ENCODE measurements at regions not wholly inside any gene's neighbourhood (a gene's known extent, or its start where the extent isn't known, plus 50 kb on each side); places are given as distances from the start of the nearest gene placed in this dataset.

DNA sequence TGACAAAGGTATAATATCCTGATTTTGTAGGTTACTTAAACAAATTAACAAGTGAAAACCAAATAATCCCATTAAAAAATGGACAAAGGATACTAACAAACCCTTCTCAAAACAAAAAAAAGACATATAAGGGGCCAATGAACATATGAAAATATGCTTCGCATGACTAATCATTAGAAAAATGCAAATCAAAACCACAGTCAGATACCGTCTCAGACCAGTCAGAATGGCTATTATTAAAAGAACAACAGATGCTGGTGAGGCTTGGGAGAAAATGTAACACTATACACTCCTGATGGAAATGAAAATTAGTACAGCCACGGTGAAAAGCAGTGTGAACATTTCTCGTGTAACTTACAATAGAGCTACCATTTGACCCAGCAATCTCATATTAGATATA is 1542.2 kb upstream of the CDH9 start:
- H4K20me1 ChIP-seq (ENCODE audit: insufficient read depth), result no peaks in the 10 kb centered on the region
- H3K4me1 ChIP-seq (ENCODE audit: low read depth, poor library complexity, severe bottlenecking), result no peaks in the 10 kb centered on the region
- TF ChIP-seq, protein P1, sequence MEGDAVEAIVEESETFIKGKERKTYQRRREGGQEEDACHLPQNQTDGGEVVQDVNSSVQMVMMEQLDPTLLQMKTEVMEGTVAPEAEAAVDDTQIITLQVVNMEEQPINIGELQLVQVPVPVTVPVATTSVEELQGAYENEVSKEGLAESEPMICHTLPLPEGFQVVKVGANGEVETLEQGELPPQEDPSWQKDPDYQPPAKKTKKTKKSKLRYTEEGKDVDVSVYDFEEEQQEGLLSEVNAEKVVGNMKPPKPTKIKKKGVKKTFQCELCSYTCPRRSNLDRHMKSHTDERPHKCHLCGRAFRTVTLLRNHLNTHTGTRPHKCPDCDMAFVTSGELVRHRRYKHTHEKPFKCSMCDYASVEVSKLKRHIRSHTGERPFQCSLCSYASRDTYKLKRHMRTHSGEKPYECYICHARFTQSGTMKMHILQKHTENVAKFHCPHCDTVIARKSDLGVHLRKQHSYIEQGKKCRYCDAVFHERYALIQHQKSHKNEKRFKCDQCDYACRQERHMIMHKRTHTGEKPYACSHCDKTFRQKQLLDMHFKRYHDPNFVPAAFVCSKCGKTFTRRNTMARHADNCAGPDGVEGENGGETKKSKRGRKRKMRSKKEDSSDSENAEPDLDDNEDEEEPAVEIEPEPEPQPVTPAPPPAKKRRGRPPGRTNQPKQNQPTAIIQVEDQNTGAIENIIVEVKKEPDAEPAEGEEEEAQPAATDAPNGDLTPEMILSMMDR (conservative IDR thresholded peaks at IDR 0.05; ENCODE audit: low read depth, low read length), result no peak
- no peaks in the 10 kb centered on the region for H3K79me2 ChIP-seq (ENCODE audit: insufficient read depth, low read depth)
- no peak overlapping the region for H3K27ac ChIP-seq
- no peak overlapping the region for H3K4me2 ChIP-seq
- H2AFZ ChIP-seq (ENCODE audit: low read depth), result no peak overlapping the region
- no peaks in the 10 kb centered on the region for H3K27me3 ChIP-seq (ENCODE audit: insufficient read depth, low read depth)
- no peaks in the 10 kb centered on the region for H3K36me3 ChIP-seq (ENCODE audit: insufficient read depth)
- no peak overlapping the region for H3K9ac ChIP-seq
- H3K4me3 ChIP-seq (IDR thresholded peaks at IDR 0.05; ENCODE audit: insufficient read depth, low read depth, low read length), result no peak overlapping the region

DNA sequence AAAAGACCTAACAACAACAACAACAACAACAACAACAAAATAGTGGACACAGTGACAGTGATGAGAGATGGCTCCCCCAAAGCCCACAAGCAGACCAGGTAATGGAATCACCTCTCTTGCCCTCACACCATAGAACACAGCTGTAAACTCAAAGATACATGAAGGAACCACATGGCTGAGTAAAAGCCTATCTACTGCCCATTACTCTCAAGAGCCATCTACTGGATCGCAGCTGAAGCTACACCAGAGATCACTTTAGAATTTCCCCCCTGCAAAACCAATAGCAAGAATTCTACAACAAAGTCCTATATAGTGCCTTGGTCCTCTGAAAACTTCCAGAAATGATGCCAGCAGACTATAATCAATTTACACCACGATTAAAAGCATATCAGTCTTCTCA is 1537.6 kb upstream of the CDH9 start:
- H3K4me1 ChIP-seq (ENCODE audit: low read depth, poor library complexity, severe bottlenecking), result no peaks in the 10 kb centered on the region
- H3K27me3 ChIP-seq (ENCODE audit: insufficient read depth, low read depth), result no peaks in the 10 kb centered on the region
- H3K27ac ChIP-seq, result no peak overlapping the region
- TF ChIP-seq, protein P1 (conservative IDR thresholded peaks at IDR 0.05; ENCODE audit: low read depth, low read length), result no peak; the same call in none of the 2 replicates
- H4K20me1 ChIP-seq (ENCODE audit: insufficient read depth), result no peaks in the 10 kb centered on the region
- no peak overlapping the region for H3K9ac ChIP-seq
- no peak overlapping the region for H2AFZ ChIP-seq (ENCODE audit: low read depth)
- H3K36me3 ChIP-seq (ENCODE audit: insufficient read depth), result no peaks in the 10 kb centered on the region
- H3K4me2 ChIP-seq, result no peak overlapping the region
- no peaks in the 10 kb centered on the region for H3K79me2 ChIP-seq (ENCODE audit: insufficient read depth, low read depth)
- H3K4me3 ChIP-seq (IDR thresholded peaks at IDR 0.05; ENCODE audit: insufficient read depth, low read depth, low read length), result no peak overlapping the region

DNA sequence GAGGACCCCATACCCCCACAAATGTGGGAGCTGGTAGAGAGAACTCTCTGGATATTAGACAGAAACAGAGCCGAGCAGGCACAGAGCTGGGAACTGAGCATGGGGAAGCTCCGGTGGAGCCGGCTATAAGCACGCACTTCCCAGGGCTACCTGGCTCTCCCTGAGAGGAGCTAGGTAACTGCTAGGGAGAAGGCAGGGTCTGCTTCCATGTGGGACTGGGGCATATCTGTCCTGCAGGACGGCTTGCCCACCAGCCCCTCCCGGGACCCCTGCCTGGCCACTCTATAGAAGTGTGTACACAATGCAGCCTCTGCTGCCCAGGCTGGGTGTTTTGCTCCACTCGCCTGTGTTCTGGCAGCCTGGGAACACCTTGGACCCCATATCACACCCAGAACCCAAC is 1537.0 kb upstream of the CDH9 start:
- Histone ChIP-seq H3K4me3 (IDR thresholded peaks at IDR 0.05; ENCODE audit: insufficient read depth, low read depth, low read length) (no peak overlapping the region), H3K79me2 (ENCODE audit: insufficient read depth, low read depth) (no peaks in the 10 kb centered on the region), H3K36me3 (ENCODE audit: insufficient read depth) (no peaks in the 10 kb centered on the region), H3K27me3 (ENCODE audit: insufficient read depth, low read depth) (no peaks in the 10 kb centered on the region), H2AFZ (ENCODE audit: low read depth) (no peak overlapping the region), H4K20me1 (ENCODE audit: insufficient read depth) (no peaks in the 10 kb centered on the region), H3K9ac (no peak overlapping the region), H3K4me1 (ENCODE audit: low read depth, poor library complexity, severe bottlenecking) (no peaks in the 10 kb centered on the region), H3K27ac (no peak overlapping the region), H3K4me2 (no peak overlapping the region)
- TF ChIP-seq, protein P1 (conservative IDR thresholded peaks at IDR 0.05; ENCODE audit: low read depth, low read length), result no peak

DNA sequence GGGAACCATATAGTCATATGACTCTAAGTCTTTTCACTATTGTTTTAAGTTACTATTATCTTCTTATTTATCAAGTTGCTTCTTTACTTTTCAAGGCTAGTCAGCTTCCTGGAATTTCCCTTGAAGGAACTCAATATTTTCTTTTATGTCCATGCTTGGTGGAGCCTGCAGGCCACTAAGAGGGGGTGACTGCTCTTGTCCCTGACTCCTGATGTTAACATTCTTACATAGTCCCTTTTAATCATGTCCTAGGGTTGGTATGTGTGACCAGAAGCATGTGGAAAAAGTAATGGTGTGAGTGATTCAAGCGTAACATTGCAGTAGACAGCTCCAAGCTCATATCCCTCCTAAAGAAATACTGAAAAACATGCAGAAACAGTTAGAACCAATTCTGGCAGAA is 1536.2 kb upstream of the CDH9 start:
- Histone ChIP-seq H3K4me1 (ENCODE audit: low read depth, poor library complexity, severe bottlenecking) (no peaks in the 10 kb centered on the region), H2AFZ (ENCODE audit: low read depth) (no peak overlapping the region), H3K79me2 (ENCODE audit: insufficient read depth, low read depth) (no peaks in the 10 kb centered on the region), H3K27ac (no peak overlapping the region), H3K36me3 (ENCODE audit: insufficient read depth) (no peaks in the 10 kb centered on the region), H3K4me3 (IDR thresholded peaks at IDR 0.05; ENCODE audit: insufficient read depth, low read depth, low read length) (no peak overlapping the region), H4K20me1 (ENCODE audit: insufficient read depth) (no peaks in the 10 kb centered on the region), H3K4me2 (no peak overlapping the region), H3K9ac (no peak overlapping the region), H3K27me3 (ENCODE audit: insufficient read depth, low read depth) (no peaks in the 10 kb centered on the region)
- TF ChIP-seq, protein P1 (conservative IDR thresholded peaks at IDR 0.05; ENCODE audit: low read depth, low read length), result no peak
